ENCODE measurements at regions not wholly inside any gene's neighbourhood (a gene's known extent, or its start where the extent isn't known, plus 50 kb on each side); places are given as distances from the start of the nearest gene placed in this dataset.

DNA sequence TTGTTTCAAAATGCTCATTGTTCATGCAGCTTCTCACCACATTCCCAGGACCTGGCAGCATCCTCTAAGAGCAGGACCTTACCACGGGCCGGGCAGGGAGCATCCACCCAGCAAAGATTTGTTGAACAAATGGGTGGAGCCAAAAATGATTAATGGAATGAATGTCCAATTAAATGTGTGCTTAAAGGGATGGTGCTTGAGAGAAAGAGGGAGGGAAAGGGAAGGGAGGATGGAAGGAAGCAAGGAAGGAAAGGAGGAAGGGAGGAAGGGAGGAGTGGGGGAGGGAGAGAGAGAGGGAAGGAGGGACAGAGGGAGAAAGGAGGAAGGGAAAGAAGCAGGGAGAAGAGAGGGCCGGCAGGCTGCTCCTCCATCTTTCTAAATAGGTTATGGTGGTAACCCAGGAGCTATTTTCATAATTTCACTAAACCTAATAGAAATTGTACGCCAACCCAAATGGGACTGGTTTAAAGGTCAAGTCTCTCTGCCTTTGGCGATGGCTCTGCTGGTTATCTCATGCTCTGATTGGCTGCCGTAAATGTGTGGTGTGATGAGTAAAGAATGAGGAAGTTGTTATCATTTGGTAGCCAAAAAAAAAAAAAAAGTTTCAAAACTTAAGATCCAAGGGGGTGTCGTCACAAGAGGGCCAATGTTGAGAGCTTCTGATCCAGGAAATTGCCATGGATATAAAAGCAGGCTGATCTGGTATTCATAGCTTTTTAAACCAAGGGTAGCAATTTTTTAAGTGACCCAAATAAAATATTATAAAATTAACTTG is 126.7 kb upstream of the FOXF1 start:
- no peak for DNase-seq (ENCODE audit: low read depth)

DNA sequence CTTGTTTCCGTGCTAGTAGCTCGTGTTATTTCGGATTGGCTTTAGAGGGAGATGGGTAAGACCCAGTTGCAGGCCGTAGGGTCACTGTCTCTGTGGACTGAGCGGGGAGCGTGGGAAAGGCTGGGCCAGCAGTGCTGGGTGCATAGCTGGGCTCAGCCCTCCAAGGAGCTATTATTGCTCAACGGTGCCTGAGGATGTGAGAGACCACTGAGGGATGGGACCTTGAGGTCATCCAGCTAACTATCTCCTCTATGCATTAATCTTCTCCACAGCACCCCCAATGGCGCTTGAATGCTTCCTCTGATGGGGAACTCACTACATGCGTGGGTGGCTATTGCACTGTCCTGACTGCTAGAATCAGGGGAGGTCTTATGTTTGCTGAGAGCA is 126.1 kb upstream of the FOXF1 start:
- no peak for DNase-seq (ENCODE audit: low read depth)

DNA sequence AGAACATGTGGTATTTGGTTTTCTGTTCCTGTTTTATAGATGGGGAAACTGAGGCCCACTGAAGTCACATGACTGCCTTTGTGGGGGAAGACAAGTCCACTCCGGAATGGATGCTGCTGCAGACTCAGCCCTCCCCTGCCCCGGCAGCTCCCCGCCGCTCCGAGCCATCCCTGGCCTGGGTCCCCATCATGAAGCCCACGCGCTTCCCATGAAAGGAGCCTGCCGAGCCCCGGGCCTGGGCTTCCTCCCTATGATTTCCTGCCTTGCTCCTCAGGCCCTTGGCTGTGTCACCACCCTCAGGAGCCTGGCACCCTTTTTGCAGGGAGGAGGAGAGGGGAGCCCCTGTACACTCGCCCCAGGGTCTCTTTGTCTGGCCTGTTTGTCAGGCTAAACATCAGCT is 125.3 kb upstream of the FOXF1 start:
- DNase-seq (ENCODE audit: low read depth): no peak

- no peak for DNase-seq (ENCODE audit: low read depth)
Observed at GRCh38 chr16:86387468-86388440, 122.6 kb upstream of the FOXF1 start.

- DNase-seq (ENCODE audit: low read depth): no peak
Observed at GRCh38 chr16:86388976-86389375, 121.4 kb upstream of the FOXF1 start.

DNA sequence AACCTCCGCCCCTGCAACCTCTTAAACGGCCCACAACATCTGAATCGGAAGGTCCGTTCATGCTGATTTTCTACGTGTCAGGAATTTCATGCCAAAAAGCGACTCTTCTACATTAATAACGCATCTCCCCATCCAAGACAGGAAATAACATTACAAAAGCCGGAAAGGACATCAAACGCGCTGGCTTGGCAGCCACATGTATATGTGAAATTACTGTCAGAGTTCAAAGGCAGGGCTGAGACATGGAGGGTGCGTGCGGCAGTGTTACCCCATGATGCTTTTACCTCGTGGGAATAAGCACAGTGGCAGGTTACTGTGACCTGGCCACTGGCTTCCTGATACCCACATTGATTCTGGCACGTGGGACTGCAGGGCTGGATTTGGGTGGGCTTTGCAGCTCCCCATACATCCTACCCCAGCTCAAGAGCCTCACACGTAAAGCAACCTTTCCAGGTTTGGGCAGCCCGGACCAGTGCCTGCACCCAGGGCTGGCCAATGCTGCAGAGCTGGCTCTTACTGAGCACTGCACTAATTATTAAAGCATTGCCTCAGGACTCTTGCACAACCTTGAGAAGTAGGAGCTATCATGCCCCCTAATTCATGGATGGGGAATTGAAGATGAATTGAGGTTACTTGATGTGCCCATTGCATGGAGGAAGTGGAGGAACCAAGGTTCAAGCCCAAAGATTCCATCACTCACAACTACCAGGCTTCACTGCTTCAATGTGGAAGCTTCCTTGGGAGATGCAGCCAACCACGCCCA is 120.6 kb upstream of the FOXF1 start:
- DNase-seq (ENCODE audit: low read depth): no peak

DNA sequence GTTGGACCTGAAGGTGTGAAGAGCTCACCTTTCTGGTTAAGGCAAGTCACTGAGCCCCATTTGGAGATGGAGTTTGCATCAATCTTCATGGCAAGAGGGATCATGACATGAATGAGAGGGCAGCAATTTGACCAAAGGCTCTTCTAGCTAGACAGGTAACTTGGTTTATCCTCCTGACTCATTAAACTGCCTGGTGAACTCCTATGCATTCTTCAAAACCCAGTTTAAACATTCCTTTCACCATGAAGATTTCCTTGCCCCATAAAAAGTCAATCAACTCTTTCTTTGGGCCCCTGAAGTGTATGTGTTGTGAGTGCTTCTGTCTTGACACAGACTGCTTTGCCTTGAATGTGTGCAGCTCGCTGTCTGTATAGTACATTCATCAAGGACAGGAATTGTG is 120.0 kb upstream of the FOXF1 start:
- no peak for DNase-seq (ENCODE audit: low read depth)

DNA sequence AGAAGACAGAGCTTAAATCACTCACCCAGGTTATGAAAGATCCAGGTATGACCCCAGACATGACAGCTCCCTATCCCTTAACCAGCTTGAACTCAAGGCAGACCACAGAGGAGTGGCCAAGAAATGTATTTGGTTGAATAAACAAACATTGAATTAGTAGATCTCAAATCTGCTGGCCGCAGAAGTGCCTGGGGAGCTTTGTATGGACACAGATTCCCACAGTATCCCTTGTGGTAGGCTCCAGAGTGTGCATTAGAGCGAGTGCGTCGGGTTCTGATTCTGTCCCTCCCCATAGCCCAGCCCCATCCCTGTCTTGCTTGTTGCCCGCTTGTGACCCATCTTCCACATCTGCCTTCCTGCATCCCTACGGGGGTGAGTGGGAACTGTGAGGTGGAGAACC is 118.8 kb upstream of the FOXF1 start:
- no peak for DNase-seq (ENCODE audit: low read depth)

DNA sequence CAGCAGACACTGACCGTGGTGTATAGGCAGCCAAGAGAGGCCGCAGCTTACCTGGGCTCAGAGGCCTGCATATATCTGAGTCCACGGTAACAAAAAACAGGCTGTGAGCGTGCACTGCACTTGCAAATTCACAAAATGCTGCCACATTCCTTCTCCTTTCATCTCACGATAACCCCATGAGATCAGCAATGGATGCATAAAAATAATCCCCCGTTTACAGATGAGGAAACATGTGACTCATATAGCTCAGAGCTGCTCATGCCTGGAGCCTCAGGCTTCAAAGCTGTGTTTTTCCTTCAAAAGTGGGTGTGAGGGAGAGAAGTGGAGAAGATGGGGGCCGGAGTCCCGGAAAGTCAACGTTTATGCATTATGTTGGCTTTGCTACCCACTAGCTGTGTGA is 118.3 kb upstream of the FOXF1 start:
- DNase-seq (ENCODE audit: low read depth): no peak

- no peak for DNase-seq (ENCODE audit: low read depth)
Observed at GRCh38 chr16:86392436-86393152, 117.7 kb upstream of the FOXF1 start.

DNA sequence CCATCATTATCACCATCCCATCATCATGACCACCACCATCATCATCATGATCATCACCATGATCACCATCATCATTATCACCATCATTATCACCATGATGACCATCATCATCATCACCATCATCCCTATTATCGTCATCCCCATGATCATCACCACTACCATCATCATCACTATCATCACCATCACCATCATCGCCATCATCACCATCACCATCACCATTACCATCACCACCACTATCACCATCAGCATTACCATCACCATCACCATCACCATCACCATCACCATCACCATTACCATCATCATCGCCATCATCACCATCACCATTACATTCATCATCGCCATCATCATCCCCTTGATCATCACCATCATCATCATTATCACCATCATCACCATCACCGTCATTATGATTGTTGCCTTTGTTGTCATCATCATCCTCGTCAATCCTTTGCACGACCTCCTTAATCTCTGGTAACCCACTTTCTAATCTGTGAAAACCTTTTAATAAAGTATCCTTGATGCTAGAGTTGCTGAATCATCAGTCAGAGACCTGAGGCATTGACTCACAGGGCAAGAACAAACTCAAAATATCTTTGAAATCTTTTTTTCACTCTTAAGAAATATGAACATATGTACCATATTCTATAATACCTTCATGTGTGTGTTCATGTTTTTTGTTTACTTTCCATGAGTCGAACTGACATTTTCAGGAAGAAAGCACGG is 116.3 kb upstream of the FOXF1 start:
- no peak for DNase-seq (ENCODE audit: low read depth)

GRCh38 chr16:86395477-86395876 is 114.8 kb upstream of the FOXF1 start:
- DNase-seq (ENCODE audit: low read depth): no peak

DNA sequence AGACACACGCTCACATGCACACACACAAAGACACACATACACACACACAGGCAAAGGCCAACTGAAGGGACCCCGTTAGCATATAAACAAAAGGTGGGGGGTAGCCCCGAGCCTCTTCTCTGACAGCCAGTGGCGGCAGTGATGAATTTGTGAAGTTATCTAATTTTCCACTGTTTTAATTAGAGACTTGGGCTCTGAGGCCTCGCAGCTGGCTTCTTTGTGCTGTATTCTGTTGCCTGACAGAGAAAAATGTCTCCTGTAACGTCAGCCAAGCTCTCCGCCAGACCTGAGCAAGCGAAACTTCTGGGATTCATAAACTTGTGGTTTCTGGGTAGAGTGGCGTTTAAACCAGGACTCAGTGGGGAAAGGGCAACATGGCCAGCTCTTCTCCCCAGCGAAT is 113.9 kb upstream of the FOXF1 start:
- DNase-seq (ENCODE audit: low read depth): no peak

DNA sequence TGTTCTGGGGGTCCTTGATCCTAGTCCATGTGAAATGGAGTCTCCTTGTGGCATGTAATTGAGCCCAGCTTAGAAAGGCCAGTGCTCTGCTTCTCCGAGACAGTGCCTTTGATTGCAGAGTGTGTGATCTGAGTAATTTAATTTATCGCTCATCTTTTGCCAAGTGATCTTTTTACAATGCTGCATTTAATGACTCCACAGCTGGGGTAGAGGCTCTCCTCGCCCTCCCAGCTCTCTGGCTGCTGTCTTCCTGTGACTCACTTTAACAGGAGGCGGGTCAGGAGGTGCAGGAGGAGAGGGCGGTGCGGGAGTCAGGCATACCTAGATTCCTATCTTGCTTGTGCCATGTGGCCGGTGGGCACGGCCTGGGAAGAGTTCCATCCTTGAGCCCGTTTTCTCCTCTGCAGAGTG is 113.4 kb upstream of the FOXF1 start:
- DNase-seq (ENCODE audit: low read depth): no peak

GRCh38 chr16:86398201-86398600 is 112.1 kb upstream of the FOXF1 start:
- no peak for DNase-seq (ENCODE audit: low read depth)

DNA sequence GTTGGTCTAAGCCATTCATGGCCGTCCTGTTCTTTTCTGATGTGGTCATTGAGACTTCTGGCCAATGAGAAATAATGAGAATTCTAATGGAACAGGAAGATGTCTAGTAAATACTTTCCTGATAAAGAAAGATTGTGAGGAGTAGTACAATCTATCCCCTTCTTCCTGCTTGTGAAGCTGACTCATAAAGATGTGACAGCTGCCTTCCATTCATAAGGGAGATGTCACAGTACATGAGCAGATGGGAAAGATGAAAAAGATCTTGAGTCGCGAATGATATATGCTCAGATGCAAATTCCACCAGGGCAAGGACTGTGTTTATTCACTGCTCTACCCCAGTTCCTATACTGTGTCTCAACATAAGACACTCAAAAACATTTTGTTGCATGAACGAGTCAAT is 111.7 kb upstream of the FOXF1 start:
- no peak for DNase-seq (ENCODE audit: low read depth)

GRCh38 chr16:86401126-86401525 is 109.2 kb upstream of the FOXF1 start:
- no peak for DNase-seq (ENCODE audit: low read depth)

- no peak for DNase-seq (ENCODE audit: low read depth)
Observed at GRCh38 chr16:86403085-86403484, 107.2 kb upstream of the FOXF1 start.

DNA sequence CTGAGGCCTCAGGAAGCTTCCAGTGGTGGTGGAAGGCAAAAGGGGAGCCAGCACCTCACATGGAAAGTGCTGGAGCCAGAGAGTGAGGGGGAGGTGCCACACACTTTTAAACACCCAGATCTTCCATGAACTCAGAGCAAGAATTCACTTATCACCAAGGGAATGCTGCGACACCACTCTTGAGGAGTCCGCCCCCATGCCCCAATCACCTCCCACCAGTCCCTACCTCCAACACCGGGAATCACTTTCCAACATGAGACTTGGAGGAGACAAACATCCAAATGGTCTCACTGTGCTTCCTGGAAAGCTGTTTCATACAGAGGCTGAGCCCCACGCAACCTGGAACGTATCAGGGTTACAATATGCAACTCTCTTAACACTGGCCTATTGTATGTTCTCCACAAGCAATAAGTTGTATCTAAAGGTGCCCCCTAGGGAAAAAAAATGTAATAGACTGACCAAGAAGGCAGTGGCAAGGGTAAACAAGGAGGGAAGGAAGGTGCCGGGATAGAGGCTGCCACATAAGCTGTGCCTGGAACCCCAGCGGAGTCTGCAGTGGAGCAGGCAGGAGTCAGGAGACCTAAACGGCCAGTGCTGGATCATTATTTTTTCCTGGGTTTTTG is 106.7 kb upstream of the FOXF1 start:
- no peak for DNase-seq (ENCODE audit: low read depth)

DNA sequence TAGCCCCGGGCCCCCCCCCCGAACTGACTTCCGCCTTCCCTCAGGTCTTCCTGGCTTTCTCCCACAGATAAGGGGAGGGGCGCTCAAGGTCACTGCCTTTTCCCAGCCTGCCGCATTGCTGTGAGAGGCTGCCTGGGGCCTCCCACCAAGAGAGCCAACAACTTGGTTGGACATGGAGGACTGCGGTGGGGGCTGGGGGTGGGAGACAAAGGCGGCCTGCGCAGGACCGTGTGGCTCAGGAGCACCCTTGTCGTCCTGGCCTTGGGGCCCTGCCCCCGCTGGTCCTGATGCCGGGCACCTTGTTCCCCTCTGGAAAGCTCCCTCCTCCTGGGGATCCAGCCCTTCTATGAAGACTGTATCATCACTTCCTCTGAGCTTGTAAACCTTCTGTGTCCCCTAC is 105.6 kb upstream of the FOXF1 start:
- no peak for DNase-seq (ENCODE audit: low read depth)

DNA sequence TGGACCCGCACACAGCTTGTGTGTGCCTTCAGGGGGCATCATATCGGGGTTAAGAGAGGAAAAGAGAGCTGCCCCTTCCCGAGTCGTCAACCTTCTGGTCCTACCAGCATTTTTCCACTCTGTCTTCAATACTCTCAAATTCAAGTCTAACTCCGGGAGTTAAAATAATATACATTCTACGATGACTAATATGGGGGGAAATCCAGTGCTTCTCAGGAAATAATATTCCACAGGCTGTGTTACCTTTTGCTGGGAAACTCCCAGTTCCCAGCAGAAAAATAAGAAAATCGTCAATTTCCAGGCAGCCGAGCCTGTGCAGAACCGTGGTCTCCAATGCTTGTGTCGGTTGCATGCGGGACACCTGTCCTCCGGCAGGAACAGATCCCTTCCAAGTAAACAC is 105.0 kb upstream of the FOXF1 start:
- no peak for DNase-seq (ENCODE audit: low read depth)
